SIG-M5 treated with dmso at 0.1 percent for 504 hours (cell line): ENCODE measurements at regions not wholly inside any gene's neighbourhood (a gene's known extent, or its start where the extent isn't known, plus 50 kb on each side); places are given as distances from the start of the nearest gene placed in this dataset.

Experiments used
- DNase-seq: peaks from one replicate; lab custom pipeline; 2025; ENCODE audit not compliant: unreplicated experiment; lab: John Stamatoyannopoulos, UW

DNA sequence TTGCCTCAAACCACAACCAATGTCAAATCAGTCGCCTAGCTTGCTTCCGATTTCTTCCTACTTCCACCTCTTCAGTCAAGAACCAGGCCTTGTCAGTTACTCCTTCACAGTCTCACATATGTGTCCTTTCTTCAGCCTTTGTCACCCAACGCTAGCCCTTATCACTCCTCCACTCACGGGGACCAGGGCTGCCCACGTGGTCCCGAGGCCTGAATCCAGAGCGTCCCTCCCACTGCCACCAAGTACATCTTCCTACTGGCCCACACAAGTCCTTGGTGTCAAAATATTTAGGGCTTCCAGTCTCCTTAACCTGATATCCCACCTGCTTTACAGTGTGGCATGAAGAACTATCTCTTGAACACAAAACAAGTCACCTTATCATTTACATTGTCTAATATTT is 119.1 kb upstream of the SPRED2 start:
- no peak for DNase-seq

DNA sequence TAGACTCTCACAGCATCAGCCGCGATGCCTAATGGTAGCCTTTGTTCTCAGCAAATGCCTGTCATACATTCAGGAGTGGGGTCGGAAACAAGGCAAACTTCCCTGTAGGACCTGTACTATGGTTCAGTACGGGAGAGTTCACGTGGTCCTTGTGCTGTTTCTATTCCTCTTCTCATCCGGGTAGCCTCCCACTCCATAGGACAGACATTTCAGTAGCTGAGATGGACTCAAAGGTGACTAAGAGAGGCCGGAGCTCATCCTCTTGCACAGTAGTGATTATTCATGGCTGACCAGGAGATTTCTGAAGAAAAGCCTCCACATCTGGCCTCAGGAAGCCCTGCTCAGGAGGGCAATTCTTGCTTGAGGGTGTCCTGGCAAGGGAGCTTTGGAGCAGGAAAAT is 117.8 kb upstream of the SPRED2 start:
- peak; percentile 37 for DNase-seq

DNA sequence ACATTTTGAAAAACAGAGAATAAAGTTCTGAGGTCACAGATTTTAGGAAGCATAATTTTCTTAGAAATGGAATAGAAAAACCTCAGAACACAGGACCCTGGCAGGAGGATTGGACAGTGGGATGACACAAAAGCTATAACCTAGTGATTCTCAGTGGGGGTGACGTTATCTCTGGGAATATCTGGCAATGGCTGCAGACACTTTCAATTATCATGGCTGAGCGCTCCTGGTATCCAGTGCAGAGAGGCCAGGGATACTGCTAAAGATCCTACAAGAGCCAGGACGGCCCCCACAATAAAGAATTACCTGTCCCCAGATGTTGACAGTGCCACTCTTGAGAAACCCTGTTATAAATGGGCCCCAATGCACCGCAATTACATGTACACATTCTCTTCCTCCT is 117.2 kb upstream of the SPRED2 start:
- no peak for DNase-seq

DNA sequence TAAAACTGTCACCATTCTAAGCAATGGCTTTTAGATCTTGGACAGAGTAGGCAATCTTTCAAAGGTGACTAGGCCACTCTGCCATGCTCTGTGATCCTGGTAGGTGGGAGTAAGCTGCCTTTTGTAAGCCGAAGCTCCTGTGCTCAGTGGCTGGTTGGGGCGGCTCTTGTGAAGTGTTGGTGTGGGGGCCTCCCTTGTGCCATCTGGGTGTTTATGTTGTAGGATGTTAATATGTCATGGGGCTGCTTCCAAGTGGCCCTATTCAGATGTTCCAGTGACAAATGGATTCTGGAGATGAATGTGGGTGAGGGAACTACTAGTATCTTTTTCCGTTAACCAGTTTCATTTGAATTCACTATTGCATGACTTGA is 116.8 kb upstream of the SPRED2 start:
- DNase-seq = no peak

DNA sequence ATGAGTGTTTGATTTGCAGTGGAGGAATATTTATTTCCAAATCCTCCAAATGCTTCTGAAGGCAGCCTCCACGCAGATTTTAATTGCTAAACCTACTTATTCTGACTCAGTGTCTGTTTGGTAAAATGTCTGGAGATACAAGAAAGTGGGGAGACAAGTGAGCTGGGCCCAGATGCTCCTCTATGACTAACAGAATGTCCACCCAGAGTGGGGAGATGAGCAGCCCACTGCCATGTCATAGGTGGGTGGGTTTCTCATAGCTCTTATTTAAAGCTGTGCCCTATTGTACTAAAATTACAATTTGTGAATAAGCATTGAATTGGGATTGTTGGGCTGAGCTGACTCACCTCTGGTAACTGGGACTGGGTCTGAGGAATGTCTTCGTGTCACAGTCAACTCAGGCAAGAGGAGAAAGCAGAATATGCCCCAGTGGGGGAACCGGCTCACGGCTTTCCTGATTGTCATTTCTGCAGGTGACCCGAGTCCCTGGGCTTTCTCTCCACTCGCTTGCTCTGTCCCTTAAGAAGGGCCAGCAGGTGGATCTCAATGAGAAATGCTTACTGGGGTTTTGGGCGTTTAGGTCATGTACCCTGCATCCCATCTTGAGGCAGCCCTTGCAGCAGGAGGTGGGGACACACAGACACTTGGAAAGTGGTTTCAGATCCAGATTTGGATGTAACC is 116.3 kb upstream of the SPRED2 start:
- DNase-seq = no peak

DNA sequence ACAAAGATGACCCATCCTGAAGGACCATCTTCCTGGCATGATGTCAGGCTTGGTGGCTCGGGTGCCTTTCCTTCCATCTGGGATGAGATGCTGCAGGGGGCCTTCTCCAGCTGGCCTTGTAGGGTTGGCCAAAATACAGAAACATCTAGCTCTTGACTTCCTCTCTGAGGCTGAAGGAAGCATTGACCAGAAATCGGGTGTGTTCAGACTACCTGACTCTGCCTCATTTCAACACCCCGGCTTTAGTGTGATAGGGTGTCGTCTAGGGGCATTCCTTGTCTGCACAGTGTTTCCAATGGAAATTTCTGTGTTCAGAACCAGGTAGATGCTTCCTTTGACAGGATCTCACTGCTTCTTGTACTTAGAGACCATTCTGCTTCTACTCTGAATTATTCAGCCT is 115.7 kb upstream of the SPRED2 start:
- DNase-seq = no peak

DNA sequence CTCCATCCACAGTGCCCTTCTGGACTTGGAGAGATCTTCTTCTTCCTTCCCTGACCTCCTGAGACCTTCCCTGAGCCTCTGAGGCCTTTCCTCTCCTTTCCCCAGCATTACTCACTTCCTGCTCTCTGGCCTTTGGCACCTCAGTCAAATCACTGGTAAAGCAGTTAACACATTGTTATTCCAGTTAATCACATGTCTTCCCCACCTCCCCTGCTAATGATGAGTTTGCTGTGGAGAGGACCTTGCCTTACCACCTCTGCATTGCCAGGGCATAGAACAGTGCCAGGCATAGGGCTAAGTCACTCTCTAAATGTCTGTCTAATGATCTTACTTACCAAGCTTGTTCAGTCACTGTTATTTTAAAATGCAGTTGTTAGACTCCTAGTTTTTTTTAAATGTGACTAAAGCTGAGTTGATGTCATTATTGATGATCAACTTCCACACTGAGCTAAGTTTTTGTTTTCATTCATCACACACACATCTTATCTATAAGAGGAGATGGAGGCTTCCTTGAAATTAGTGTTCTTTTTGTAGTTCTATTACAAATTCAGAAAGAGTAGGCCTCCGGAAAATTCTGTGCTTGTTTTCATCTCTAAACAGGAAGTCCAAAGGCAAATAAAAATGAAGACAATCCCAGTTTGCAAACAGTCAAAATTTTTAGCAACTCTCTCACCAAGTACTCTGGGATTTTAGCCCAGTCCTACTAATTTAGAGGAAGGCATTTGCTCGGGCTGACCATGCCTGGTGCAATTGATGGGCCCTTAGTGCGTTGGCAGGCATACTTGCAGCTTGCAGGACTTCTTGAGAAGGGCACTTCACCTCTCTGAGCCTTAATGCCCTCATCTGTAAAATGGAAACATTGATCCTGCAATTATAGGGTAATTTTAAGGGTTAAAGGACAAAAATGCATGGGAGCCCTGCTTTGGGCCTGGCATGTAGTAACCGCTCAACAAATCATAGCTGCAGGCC is 113.7 kb upstream of the SPRED2 start:
- DNase-seq = no peak

DNA sequence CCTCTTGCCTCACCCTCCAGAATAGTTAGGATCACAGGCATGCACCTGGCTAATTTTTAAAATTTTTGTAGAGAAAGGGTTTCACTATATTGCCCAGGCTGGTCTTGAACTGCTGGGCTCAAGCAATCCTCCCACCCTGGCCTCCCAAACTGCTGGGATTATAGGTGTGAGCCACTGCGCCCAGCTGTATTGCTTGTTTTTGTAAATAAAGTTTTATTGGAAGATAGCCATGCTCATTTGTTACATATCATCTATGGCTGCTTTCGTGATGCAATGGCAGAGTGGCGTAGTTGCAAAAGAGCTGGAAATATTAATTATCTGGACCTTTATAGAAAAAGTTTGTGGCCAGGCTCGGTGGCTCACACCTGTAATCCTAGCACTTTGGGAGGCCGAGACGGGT is 109.4 kb upstream of the SPRED2 start:
- DNase-seq = no peak

DNA sequence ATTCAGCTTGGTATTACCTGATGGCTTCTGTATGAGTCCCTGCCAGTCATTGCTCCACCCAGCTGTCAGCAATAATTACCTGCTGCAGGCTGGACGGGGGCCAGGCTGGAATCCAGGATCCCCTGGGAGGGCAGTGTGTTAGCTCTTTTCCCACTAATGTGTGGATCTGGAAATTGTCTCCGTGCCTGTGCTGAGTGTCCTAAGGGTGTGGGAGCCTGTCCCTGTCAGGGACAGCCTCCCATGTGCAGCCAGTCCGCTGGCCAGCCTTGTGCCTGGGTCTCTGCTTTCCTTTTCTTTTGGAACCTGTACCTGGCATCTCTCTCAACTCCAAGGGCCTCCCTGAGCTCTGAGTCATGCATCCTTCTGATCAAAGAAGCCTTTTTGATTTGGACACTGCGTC is 107.2 kb upstream of the SPRED2 start:
- DNase-seq = no peak

DNA sequence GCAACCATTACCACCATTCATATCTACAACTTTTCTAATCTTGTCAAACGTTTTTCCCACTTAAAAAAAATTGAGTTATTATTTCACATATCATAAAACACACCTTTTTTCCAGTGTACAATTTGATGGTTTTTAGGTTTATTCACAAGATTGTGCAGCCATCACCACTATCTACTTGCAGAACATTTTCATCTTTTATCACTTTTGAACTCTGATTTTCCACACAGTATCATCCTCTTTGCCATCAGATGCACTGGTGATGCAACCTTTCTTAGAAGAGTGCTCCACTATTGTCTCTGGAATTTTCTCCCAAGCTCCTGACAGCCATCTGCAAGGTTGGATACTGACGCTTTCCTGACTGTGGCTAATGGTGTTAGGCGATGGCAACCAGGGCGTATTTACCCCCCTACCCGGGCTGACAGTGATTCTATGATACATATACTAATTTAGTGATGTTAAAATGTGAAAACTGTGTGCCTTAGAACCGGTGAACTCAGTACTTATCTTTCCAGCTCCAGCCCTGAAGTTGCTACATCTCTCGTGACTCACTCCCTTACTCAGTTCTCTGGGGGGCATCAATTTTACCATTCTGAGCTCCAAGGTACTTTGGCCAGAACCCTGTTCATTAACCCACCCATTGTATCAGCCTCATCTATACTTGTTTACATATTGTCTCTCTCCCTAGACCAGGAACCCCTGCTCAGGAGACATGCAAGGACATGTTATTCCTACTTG is 105.4 kb upstream of the SPRED2 start:
- DNase-seq = no peak

DNA sequence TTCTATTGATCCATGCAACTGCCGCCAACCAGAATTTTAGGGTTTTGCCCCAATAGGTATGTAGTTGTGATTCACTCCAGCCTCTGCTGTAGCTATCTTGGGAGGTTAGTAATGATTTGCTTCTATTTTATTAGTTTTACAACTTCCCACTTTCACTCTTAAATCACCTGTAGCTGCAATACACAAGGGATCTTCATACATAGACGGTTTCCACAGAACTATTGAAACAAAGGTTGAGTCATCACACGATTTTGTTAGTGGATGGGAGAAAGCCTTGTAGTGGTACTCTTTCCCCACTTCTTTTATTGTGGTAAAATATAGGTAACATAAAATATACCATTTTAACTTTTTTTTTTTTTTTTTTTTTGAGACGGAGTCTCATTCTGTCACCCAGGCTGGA is 104.2 kb upstream of the SPRED2 start:
- peak; percentile 11 for DNase-seq

DNA sequence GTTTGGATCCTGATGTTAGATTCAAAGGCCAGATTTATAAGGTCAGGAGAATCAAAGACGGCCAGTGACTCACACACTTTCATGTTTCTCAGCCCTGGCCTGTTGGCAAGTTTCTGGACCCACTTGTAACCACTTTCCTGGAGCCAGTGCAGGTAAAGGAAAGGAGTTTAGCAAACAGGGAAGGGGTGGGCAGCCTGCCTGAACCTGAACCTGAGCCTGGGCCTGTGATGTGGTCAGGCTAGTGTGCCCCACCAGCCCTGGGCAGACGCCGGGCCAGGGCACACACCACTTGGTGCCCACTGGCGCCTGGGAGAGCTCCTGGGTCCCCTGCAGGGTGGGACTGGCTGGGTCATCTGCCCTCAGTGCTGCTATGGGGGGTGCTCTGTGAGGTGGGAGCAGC is 100.5 kb upstream of the SPRED2 start:
- no peak for DNase-seq

DNA sequence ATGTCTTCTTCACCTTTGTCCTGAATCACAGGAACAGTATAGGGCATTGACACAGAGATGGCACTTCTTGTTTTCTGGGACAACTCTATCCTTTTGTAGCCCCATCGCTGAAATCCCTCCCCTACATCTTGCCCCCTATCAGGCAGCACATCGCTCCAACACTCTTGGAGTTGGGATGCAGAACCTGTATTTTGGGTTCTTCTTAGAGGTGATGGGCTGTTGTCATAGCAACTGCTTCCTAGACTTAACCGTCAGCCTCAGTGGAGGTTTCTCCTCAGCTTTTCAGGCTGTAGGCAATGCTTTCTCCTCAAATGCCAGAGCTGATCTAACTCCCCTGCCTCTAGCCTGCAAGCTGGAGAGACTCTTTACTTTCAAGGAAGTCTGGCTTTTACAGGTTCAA is 99.9 kb upstream of the SPRED2 start:
- no peak for DNase-seq

DNA sequence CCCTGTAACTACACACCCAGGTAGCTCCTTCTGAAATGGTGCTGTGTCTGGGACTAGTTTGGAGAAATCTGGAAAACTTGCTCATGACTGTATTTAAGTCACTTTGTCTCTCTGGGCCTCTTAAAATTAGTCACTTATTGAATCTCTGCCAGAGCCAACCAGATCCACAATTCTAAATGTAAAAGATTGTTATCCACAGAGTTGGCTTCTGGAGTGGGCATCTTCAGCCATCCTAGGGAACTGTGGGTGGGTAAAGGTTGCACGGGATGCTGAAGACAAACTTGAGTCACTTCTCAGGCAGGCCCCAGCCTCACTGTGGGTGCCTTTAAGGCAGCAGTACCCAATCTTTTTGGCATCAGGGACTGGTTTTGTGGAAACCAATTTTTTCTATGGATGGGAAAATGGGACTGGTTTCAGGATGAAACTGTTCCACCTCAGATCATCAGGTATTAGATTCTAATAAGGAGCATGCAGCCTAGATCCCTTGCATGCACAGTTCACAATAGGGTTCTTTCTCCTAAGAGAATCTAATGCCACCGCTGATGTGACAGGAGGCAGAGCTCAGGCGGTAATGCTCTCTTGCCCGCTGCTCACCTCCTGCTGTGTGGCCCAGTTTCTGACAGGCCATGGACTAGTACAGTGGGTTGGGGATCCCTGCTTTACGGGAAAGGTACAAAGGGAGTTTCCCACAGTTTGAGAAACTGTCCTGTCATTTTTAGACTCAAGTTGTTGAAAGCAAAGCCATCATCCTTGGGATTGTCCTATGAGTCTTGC is 98.3 kb upstream of the SPRED2 start:
- no peak for DNase-seq

DNA sequence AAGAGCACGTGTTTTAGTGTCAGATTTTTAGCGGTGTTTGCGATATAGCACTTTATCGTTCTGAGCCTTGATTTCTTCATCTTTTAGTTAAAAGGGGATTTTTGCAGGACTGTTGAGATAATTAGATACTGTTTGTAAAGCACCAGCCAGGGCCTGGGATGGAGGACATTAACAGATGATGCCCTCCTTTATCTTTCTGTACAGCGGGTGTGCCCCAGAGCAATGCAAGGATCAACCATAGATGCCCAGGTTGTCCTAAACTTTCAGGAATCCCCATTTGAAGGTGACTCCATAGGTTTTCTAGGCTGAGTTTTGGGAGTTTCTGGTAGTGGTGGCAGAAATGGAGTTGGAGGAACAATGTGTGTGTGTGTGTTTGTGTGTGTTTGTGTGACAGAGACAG is 97.0 kb upstream of the SPRED2 start:
- DNase-seq = no peak

DNA sequence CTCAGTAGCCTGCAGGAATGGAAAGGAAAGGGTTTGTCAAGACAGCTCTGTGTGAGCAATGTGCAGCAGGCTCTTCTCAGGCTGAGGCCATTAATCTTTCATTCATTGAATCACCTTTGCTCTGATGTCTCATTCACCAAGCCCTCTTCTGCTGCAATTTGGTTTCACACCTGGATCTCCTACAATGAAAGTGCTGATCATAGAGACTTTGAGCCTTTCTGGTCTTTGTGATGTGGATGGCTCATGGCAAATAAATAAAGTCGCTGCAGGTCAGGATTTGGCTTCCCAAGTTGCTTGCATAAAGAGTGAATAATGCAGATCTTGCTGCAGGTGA is 95.8 kb upstream of the SPRED2 start:
- no peak for DNase-seq

DNA sequence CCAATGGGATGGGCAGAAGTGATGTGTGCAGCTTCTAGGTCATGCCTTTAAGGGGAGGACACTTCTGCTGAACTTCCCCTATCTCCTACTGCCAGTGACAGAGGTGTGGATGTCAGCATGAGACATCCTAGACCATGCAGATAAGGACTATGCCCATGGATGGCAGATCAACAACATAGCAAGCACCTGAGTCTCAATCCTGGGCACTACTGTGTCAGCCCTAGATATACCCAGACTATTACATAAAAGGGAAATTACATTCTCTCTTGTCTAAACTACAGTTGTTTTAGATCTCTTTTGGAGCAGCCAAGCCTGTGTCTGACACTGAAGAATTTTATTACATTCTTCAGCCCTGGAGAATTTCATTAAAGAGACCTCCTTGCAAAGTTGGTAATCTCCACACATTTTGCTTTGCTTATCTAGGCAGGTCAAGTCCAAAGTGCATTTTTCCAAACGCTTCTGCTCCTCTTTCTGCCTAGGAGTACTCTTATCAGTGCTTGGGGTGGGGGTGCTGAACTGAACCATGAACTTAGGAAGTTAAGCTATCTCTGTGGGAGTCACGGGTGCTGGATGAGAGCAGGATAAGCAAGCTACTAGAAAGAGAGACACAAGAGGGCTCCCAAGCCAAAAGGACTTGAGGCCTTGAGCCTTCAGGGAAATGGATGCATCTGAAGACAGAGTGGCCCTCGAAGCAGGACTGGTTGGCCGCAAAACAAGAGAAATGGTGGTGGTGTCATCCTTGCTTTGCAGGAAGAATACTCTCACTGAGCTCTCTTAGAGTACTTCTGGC is 95.2 kb upstream of the SPRED2 start:
- DNase-seq = no peak

DNA sequence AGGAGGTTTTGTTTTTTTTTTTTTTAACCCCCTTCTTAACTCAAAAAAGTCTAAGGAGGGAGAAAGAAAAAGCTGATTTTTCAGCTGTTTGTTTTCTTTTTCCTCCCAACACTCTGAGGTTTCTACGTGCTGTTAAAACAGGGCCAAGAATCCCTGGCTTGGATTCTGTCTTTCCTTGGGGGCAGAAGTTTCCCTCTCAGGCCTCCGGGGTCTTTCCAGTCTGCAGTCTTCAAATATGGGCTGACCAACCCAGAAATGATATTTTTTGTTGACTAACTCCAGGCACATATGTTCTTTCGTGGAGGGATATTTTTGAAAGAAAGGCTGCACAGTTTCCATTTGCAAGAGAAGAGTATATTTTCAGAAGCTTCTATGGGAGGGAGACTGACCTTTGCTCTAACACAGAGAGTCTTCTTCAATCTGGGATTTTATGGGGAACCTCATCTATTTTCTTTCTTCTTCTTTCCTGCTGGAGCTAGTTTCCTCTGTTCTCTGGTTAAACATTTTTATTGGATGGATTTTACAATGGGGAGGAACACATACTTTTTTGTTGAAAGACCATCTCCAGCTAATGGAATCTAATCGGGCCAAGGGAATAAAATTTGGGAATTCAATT is 93.3 kb upstream of the SPRED2 start:
- DNase-seq = no peak

DNA sequence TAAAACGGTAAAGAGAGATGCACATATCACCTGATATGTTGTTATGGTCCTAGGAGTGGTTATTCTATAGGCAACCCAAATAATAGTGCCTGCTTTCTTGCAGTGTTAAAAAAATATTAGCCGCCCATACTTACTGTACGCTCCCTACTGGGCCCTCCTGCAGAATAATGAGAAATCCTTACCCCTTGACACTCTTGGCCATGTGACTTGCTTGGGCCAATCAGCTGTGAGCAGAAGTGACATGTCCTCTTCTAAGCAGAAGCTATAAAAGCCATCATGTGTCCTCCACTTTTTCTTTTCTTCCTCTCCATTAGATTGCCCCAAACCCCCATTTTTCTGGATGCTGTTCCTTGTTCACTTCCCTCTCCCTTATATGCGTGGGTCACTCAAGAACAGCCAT is 90.5 kb upstream of the SPRED2 start:
- DNase-seq = no peak

DNA sequence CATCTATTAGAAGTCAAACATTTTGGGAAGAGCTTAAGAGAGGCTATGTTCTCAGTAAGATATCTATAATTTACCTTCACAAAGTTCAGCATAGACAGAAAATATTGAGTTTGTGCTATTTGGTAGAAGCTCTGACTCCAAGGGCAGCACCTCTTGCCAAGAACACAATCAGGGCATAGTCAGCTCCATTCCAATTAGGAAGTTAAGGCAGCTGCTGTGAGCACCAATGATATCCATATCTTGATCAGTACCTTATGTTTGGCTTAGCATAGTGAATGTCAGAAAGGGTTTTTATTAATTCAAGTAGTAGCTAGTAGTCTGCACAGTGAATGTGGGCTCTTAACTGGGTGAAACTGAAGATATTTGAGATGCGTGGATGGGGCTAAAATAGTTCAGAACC is 86.4 kb upstream of the SPRED2 start:
- no peak for DNase-seq
